Smooth muscle cell (in vitro differentiated cells): ENCODE measurements at regions not wholly inside any gene's neighbourhood (a gene's known extent, or its start where the extent isn't known, plus 50 kb on each side); places are given as distances from the start of the nearest gene placed in this dataset.

Experiments
- DNase-seq: peaks from one replicate; lab custom pipeline; 2025; ENCODE audit not compliant: unreplicated experiment; lab: John Stamatoyannopoulos, UW
- H2AFZ ChIP-seq: fragments of 200-600 bp; sonication (generic); 2 replicates; pipeline ENCODE4 v1.6.0; 2016; ENCODE audit warnings: antibody characterized with exemption, low read depth, mild to moderate bottlenecking
- H3F3A ChIP-seq: fragments of 200-600 bp; sonication (generic); 2 replicates; pipeline ENCODE4 v1.6.0; 2017; ENCODE audit warnings: antibody characterized with exemption, low read depth
- H3K27ac ChIP-seq: fragments of 200-600 bp; sonication (generic); 2 replicates; pipeline ENCODE4 v1.5.1; 2016; ENCODE audit warnings: low read depth, mild to moderate bottlenecking
- H3K27me3 ChIP-seq: fragments of 200-600 bp; sonication (generic); 2 replicates; pipeline ENCODE4 v1.6.1; 2016; ENCODE audit warnings: low read depth, mild to moderate bottlenecking
- H3K36me3 ChIP-seq: fragments of 200-600 bp; sonication (generic); 2 replicates; pipeline ENCODE4 v1.5.1; 2016; ENCODE audit warnings: low read depth
- H3K4me1 ChIP-seq: fragments of 200-600 bp; sonication (generic); 2 replicates; pipeline ENCODE4 v1.5.1; 2016; ENCODE audit warnings: low read depth
- H3K4me2 ChIP-seq: fragments of 200-600 bp; sonication (generic); 2 replicates; pipeline ENCODE4 v1.6.0; 2016; ENCODE audit warnings: mild to moderate bottlenecking
- H3K4me3 ChIP-seq: fragments of 200-600 bp; sonication (generic); 2 replicates; pipeline ENCODE4 v1.5.1; 2016; ENCODE audit warnings: mild to moderate bottlenecking
- H3K79me2 ChIP-seq: fragments of 200-600 bp; sonication (generic); 2 replicates; pipeline ENCODE4 v1.6.0; 2016; ENCODE audit warnings: low read depth, mild to moderate bottlenecking
- H3K9ac ChIP-seq: fragments of 200-600 bp; sonication (generic); 2 replicates; pipeline ENCODE4 v1.6.0; 2016; ENCODE audit warnings: low read depth
- H3K9me3 ChIP-seq: fragments of 200-600 bp; sonication (generic); replicated peaks from 2 replicates; pipeline ENCODE4 v1.5.1; 2016; ENCODE audit warnings: low read depth
- H4K20me1 ChIP-seq: fragments of 200-600 bp; sonication (generic); 2 replicates; pipeline ENCODE4 v1.6.0; 2016; ENCODE audit warnings: low read depth
- CTCF ChIP-seq: fragments of 200-600 bp; sonication (generic); IDR thresholded peaks from 2 replicates; pipeline ENCODE4 v1.5.1; 2017; ENCODE audit warnings: borderline replicate concordance, mild to moderate bottlenecking, antibody characterized with exemption; ENCODE audit not compliant: insufficient read depth, poor library complexity, severe bottlenecking
- WGBS: methylation state at CpG from one replicate; pipeline ENCODE4 v1.1.7; 2016; ENCODE audit warnings: low lambda C conversion rate; 5-methylcytosine and 5-hydroxymethylcytosine counted together

GRCh38 chr15:47609693-47610092 lies 107.6 kb upstream of the SEMA6D start:
- Histone ChIP-seq H4K20me1 (no peaks in the 10 kb centered on the region), H3K4me1 (peaks cover 16% of the 10 kb centered on the region), H3K4me2 (no peak overlapping the region), H3K9ac (no peak overlapping the region), H3K27me3 (no peaks in the 10 kb centered on the region), H3K79me2 (no peaks in the 10 kb centered on the region), H3K4me3 (no peak overlapping the region), H3K9me3 (no peaks in the 10 kb centered on the region), H3K36me3 (no peaks in the 10 kb centered on the region), H3K27ac (no peak overlapping the region), H2AFZ (no peak overlapping the region), H3F3A (peaks cover 6% of the 10 kb centered on the region)
- DNase-seq: no peak
- no peak for TF ChIP-seq CTCF
- 47% methylated on average over 2 of the region's 2 CpGs for WGBS

GRCh38 chr15:47610736-47611135 lies 106.6 kb upstream of the SEMA6D start:
- Histone ChIP-seq H3K27ac (no peak overlapping the region), H4K20me1 (no peaks in the 10 kb centered on the region), H3K79me2 (no peaks in the 10 kb centered on the region), H2AFZ (no peak overlapping the region), H3K36me3 (no peaks in the 10 kb centered on the region), H3K4me1 (peaks cover 16% of the 10 kb centered on the region), H3K4me3 (no peak overlapping the region), H3K27me3 (no peaks in the 10 kb centered on the region), H3K9me3 (no peaks in the 10 kb centered on the region), H3K4me2 (no peak overlapping the region), H3K9ac (no peak overlapping the region), H3F3A (peaks cover 6% of the 10 kb centered on the region)
- DNase-seq: no peak
- TF ChIP-seq CTCF: no peak
- WGBS: 72% methylated on average over 2 of the region's 2 CpGs

GRCh38 chr15:47614360-47615011 lies 102.8 kb upstream of the SEMA6D start:
- no peak overlapping the region for H3K4me3 ChIP-seq
- no peak for TF ChIP-seq CTCF
- peaks cover 28% of the 10 kb centered on the region for H3K4me1 ChIP-seq
- no peak overlapping the region for H2AFZ ChIP-seq
- H3K4me2 ChIP-seq: no peak overlapping the region
- no peaks in the 10 kb centered on the region for H3K9me3 ChIP-seq
- no peaks in the 10 kb centered on the region for H4K20me1 ChIP-seq
- peaks cover 6% of the 10 kb centered on the region for H3F3A ChIP-seq
- no peak for DNase-seq
- no peak overlapping the region for H3K27ac ChIP-seq
- WGBS: 88% methylated on average over 2 of the region's 2 CpGs
- H3K79me2 ChIP-seq: no peaks in the 10 kb centered on the region
- H3K36me3 ChIP-seq: no peaks in the 10 kb centered on the region
- H3K27me3 ChIP-seq: no peaks in the 10 kb centered on the region
- H3K9ac ChIP-seq: no peak overlapping the region

GRCh38 chr15:47616876-47617275 lies 100.4 kb upstream of the SEMA6D start:
- no peaks in the 10 kb centered on the region for H3K36me3 ChIP-seq
- DNase-seq: no peak
- H3K4me1 ChIP-seq: peaks cover 27% of the 10 kb centered on the region
- no peak for TF ChIP-seq CTCF
- peaks cover 4% of the 10 kb centered on the region for H3F3A ChIP-seq
- H4K20me1 ChIP-seq: no peaks in the 10 kb centered on the region
- no peak overlapping the region for H3K27ac ChIP-seq
- no peak overlapping the region for H3K4me2 ChIP-seq
- H2AFZ ChIP-seq: no peak overlapping the region
- no peaks in the 10 kb centered on the region for H3K27me3 ChIP-seq
- WGBS: 83% methylated on average over 4 of the region's 4 CpGs
- no peaks in the 10 kb centered on the region for H3K9me3 ChIP-seq
- H3K79me2 ChIP-seq: no peaks in the 10 kb centered on the region
- H3K9ac ChIP-seq: no peak overlapping the region
- no peak overlapping the region for H3K4me3 ChIP-seq
